HepG2 (cell line): ENCODE measurements at regions not wholly inside any gene's neighbourhood (a gene's known extent, or its start where the extent isn't known, plus 50 kb on each side); places are given as distances from the start of the nearest gene placed in this dataset.

Experiments used
- ATAC-seq: fragments of 200-7000 bp; cut with Tn5 transposase; 3 replicates; pipeline ENCODE4 v1.9.1; 2020; ENCODE audit warnings: mild to moderate bottlenecking, moderate library complexity
- BruUV-seq: library from RNA; stranded (reverse); fragments of 400-500 nt; replicated peaks from 2 replicates; lab custom pipeline; 2021; lab: Mats Ljungman, UMichigan
- CTCF ChIA-PET: fragments of 300-600 bp; formaldehyde crosslinking; extraction: SDS; loops from one replicate; lab custom pipeline; 2021; ENCODE audit warnings: low total read pairs, inconsistent platforms, low intra/inter-chr PET ratio; lab: Yijun Ruan, JAX
- POLR2A ChIA-PET: fragments of 350-600 bp; sonication (Branson Sonifier 250); formaldehyde crosslinking; loops from one replicate; lab custom pipeline; 2020; ENCODE audit warnings: antibody characterized with exemption, inconsistent platforms; lab: Yijun Ruan, JAX
- DNase-seq: peaks from one replicate; pipeline ENCODE4 v3.0.0-alpha.2; 2015; ENCODE audit warnings: low spot score
- FAIRE-seq: peaks from 3 replicates; lab custom pipeline; 2011; peaks lifted over from hg19 to GRCh38; lab: Jason Lieb, UNC
- H2AFZ ChIP-seq: one replicate; pipeline ENCODE4 v1.6.1; 2011; ENCODE audit warnings: low read length, inconsistent platforms
- H3K27ac ChIP-seq: fragments of 300-600 bp; 3 replicates; pipeline ENCODE4 v1.8.0; 2011; ENCODE audit warnings: mixed run types, mild to moderate bottlenecking, mixed read lengths, low read length, inconsistent platforms; ENCODE audit not compliant: insufficient read depth; ENCODE audit errors: extremely low read length
- H3K27me3 ChIP-seq, 2 experiments: fragments of 200-600 bp in 1 of 2; 2 replicates in 1 of 2; 3 replicates in 1 of 2; pipeline versions ENCODE4 v1.6.0 to v1.8.0; 2011; ENCODE audit warnings: low read length in 2 of 2, mild to moderate bottlenecking in 2 of 2, moderate library complexity in 2 of 2, inconsistent platforms in 1 of 2; ENCODE audit not compliant: insufficient read depth in 2 of 2, control insufficient read depth in 1 of 2
- H3K36me3 ChIP-seq, 2 experiments: fragments of 200-600 bp in 1 of 2; replicated peaks in 1 of 2; 2 replicates in 1 of 2; 3 replicates in 1 of 2; pipeline versions ENCODE4 v1.5.1 to v1.8.0; 2011; ENCODE audit warnings: low read length in 2 of 2, inconsistent platforms in 1 of 2; ENCODE audit not compliant: insufficient read depth in 2 of 2, control insufficient read depth in 1 of 2
- H3K4me1 ChIP-seq: 2 replicates; pipeline ENCODE4 v1.5.1; 2012; ENCODE audit warnings: low read length, inconsistent platforms; ENCODE audit not compliant: insufficient read depth
- H3K4me2 ChIP-seq: 2 replicates; pipeline ENCODE4 v1.6.0; 2011; ENCODE audit warnings: low read depth, low read length, inconsistent platforms
- H3K4me3 ChIP-seq, 3 experiments: fragments of 200-600 bp in 1 of 3; sonication (generic), shearing (Covaris generic) in 1 of 3; replicated peaks in 1 of 3; 2 replicates each; pipeline ENCODE4 v1.5.1; 2011 to 2016; ENCODE audit warnings: low read length in 3 of 3, inconsistent platforms in 2 of 3, low read depth in 2 of 3, mild to moderate bottlenecking in 2 of 3, control low read depth in 1 of 3, mixed read lengths in 1 of 3; ENCODE audit not compliant: insufficient read depth in 1 of 3
- H3K79me2 ChIP-seq: one replicate; pipeline ENCODE4 v1.6.1; 2011; ENCODE audit warnings: low read length, inconsistent platforms; ENCODE audit not compliant: insufficient read depth
- H3K9ac ChIP-seq: 2 replicates; pipeline ENCODE4 v1.6.0; 2011; ENCODE audit warnings: mild to moderate bottlenecking, low read depth, low read length, inconsistent platforms; ENCODE audit not compliant: insufficient read depth
- H3K9me3 ChIP-seq: 2 replicates; pipeline ENCODE4 v1.5.1; 2012; ENCODE audit warnings: mild to moderate bottlenecking, low read length
- H4K20me1 ChIP-seq: 2 replicates; pipeline ENCODE4 v1.6.0; 2011; ENCODE audit warnings: inconsistent platforms, mild to moderate bottlenecking, low read length, moderate library complexity; ENCODE audit not compliant: insufficient read depth
- GTF2F1 ChIP-seq: fragments of 150-350 bp; IDR thresholded peaks from 2 replicates; pipeline ENCODE4 v1.6.1; 2014; ENCODE audit warnings: low read length
- MAFF ChIP-seq: IDR thresholded peaks from 2 replicates; pipeline ENCODE4 v1.6.1; 2011; ENCODE audit warnings: low read depth, low read length, improper control_type of control experiment
- MAFK ChIP-seq, 2 experiments: IDR thresholded peaks in 1 of 2; conservative IDR thresholded peaks in 1 of 2; 2 replicates each; pipeline ENCODE4 v1.6.1; 2011; ENCODE audit warnings: improper control_type of control experiment in 2 of 2, low read length in 2 of 2
- NFE2L1 ChIP-seq: sonication (generic); formaldehyde crosslinking; IDR thresholded peaks from 2 replicates; pipeline ENCODE4 v1.4.0; 2020; ENCODE audit warnings: missing genetic modification reagents, mild to moderate bottlenecking, borderline replicate concordance
- SMC3 ChIP-seq: IDR thresholded peaks from 2 replicates; pipeline ENCODE4 v1.6.1; 2011; ENCODE audit warnings: low read length, improper control_type of control experiment
- ZFP41 ChIP-seq: sonication (generic); formaldehyde crosslinking; IDR thresholded peaks from 2 replicates; pipeline ENCODE4 v1.4.0; 2020; ENCODE audit warnings: mild to moderate bottlenecking, missing genetic modification reagents, borderline replicate concordance
- ZNF263 ChIP-seq: sonication (generic); formaldehyde crosslinking; IDR thresholded peaks from 2 replicates; pipeline ENCODE4 v1.4.0; 2020; ENCODE audit warnings: missing genetic modification reagents
- ZNF652 ChIP-seq: IDR thresholded peaks from 2 replicates; pipeline ENCODE4 v1.6.1; 2016; ENCODE audit warnings: low read depth, borderline replicate concordance
- ZSCAN20 ChIP-seq: sonication (generic); formaldehyde crosslinking; IDR thresholded peaks from 2 replicates; pipeline ENCODE4 v1.4.0; 2020; ENCODE audit warnings: missing genetic modification reagents, mild to moderate bottlenecking, borderline replicate concordance
- WGBS: methylation state at CpG from one replicate; pipeline ENCODE4 v1.1.6; 2017; ENCODE audit warnings: low lambda C conversion rate; 5-methylcytosine and 5-hydroxymethylcytosine counted together
- in situ Hi-C: cut with HindIII; loops from 2 replicates; pipeline ENCODE4 v1.10.0; 2017; ENCODE audit warnings: low pct_unique_long_range_greater_than_20kb; ENCODE audit not compliant: extremely low pct_ligation_motif_present
- intact Hi-C: fragments of 100-400 bp; cut with micrococcal nuclease; formaldehyde crosslinking; loops from one replicate; pipeline ENCODE4 v1.10.0; 2022; ENCODE audit not compliant: unreplicated experiment
- TF ChIP-seq, protein P1 (sequence below): sonication (generic); formaldehyde crosslinking; IDR thresholded peaks from 2 replicates; pipeline ENCODE4 v1.5.1; 2020; ENCODE audit warnings: missing genetic modification reagents, mild to moderate bottlenecking, borderline replicate concordance
- TF ChIP-seq, protein P2 (sequence below): IDR thresholded peaks from 2 replicates; pipeline ENCODE4 v1.4.0; 2020; ENCODE audit warnings: mild to moderate bottlenecking, missing genetic modification reagents

DNA sequence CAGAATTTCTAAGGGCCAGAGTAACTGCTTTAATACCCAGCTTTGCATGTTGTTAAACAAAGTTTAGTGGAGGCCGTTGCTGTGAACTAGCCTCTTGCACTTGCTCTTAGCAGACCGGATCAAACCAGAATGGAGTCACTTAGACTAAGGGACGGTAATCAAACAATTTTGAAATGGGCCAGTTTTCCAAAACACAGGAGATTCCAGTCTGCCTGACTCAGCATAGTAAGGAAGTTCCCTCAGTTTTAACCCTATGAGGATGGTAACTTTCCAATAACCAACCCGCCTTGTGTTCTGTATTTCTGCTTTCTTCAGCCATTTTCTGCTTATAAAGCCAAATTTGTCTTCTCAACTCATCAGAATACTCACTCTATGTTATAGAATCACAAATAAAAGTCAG is 77.2 kb upstream of the WDR72 start:
- intact Hi-C loops (loop anchor here (10.0 kb wide), 1 partner anchor 382 kb away; no protein-coding TSS in a partner anchor), in situ Hi-C loops (loop anchor here (25.0 kb wide), 1 partner anchor 374 kb away; no protein-coding TSS in a partner anchor)
- 75% methylated on average over 4 of the region's 4 CpGs for WGBS
- Histone ChIP-seq H3K4me2 (no peak overlapping the region), H3K9me3 (no peaks in the 10 kb centered on the region), H4K20me1 (no peaks in the 10 kb centered on the region), H3K27me3 (no peaks in the 10 kb centered on the region), H3K36me3 (no peaks in the 10 kb centered on the region), H3K9ac (no peak overlapping the region), H3K4me1 (peaks cover 70% of the 10 kb centered on the region), H3K27ac (peak overlapping the region; percentile 4), H2AFZ (no peak overlapping the region), H3K79me2 (no peaks in the 10 kb centered on the region), H3K4me3 (no peak overlapping the region)
- CTCF ChIA-PET, result no interaction called here
- POLR2A ChIA-PET, result no interaction called here
- BruUV-seq, result no TSS peak
- ATAC-seq, result no peak
- peak; percentile 22 for DNase-seq
- no peak for FAIRE-seq
- TF ChIP-seq, protein P1, sequence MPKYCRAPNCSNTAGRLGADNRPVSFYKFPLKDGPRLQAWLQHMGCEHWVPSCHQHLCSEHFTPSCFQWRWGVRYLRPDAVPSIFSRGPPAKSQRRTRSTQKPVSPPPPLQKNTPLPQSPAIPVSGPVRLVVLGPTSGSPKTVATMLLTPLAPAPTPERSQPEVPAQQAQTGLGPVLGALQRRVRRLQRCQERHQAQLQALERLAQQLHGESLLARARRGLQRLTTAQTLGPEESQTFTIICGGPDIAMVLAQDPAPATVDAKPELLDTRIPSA (CRISPR knock-in tag), result no peak
- TF ChIP-seq ZNF652 (peak; percentile 77), SMC3 (no peak), ZSCAN20 (no peak), ZNF263 (CRISPR knock-in tag) (no peak), MAFK (conservative IDR thresholded peaks at IDR 0.05 in 1 of 2, IDR thresholded peaks at IDR 0.05 in 1 of 2; ENCODE audit: low read length in 2 of 2) (peak in 1 of 2 experiments; percentile 45; a peak in 2 of 4 replicates), NFE2L1 (CRISPR knock-in tag) (no peak), ZFP41 (no peak), GTF2F1 (no peak), MAFF (0 out of 2 replicates have a peak, but pooled peaks have one; percentile 4)
- TF ChIP-seq, protein P2, sequence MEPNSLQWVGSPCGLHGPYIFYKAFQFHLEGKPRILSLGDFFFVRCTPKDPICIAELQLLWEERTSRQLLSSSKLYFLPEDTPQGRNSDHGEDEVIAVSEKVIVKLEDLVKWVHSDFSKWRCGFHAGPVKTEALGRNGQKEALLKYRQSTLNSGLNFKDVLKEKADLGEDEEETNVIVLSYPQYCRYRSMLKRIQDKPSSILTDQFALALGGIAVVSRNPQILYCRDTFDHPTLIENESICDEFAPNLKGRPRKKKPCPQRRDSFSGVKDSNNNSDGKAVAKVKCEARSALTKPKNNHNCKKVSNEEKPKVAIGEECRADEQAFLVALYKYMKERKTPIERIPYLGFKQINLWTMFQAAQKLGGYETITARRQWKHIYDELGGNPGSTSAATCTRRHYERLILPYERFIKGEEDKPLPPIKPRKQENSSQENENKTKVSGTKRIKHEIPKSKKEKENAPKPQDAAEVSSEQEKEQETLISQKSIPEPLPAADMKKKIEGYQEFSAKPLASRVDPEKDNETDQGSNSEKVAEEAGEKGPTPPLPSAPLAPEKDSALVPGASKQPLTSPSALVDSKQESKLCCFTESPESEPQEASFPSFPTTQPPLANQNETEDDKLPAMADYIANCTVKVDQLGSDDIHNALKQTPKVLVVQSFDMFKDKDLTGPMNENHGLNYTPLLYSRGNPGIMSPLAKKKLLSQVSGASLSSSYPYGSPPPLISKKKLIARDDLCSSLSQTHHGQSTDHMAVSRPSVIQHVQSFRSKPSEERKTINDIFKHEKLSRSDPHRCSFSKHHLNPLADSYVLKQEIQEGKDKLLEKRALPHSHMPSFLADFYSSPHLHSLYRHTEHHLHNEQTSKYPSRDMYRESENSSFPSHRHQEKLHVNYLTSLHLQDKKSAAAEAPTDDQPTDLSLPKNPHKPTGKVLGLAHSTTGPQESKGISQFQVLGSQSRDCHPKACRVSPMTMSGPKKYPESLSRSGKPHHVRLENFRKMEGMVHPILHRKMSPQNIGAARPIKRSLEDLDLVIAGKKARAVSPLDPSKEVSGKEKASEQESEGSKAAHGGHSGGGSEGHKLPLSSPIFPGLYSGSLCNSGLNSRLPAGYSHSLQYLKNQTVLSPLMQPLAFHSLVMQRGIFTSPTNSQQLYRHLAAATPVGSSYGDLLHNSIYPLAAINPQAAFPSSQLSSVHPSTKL (CRISPR knock-in tag), result no peak
